ENCODE measurements at regions not wholly inside any gene's neighbourhood (a gene's known extent, or its start where the extent isn't known, plus 50 kb on each side); places are given as distances from the start of the nearest gene placed in this dataset.

DNA sequence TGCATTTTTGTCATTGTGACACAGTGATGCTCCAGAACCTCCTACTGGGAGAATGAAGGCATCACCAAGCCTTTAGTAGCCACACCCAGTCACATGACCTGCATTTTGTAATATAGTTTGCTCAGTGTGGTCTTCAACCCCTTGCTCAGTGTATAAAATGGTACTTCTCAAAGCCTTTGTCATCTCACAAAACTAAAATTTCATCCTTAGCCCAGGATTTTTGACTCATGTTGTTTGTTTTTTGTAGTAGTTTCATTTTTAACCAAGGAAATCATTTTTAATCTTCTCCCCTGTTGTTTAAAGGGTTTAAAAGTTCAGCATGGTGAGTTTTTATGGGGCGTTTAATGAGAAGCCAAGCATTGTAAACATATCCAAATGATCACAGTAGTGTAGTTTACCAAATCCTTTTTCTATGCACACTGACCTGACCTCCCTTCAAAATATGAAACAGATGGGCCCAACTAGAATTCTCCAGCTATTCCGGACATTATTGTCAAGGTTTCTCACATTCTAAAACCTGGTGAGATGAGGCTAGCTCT, 123.5 kb upstream of the IL12A start:
- no peak for TF ChIP-seq POLR2AphosphoS5 (IDR thresholded peaks at IDR 0.05; ENCODE audit: low read depth, low read length)
- TF ChIP-seq, protein P1, sequence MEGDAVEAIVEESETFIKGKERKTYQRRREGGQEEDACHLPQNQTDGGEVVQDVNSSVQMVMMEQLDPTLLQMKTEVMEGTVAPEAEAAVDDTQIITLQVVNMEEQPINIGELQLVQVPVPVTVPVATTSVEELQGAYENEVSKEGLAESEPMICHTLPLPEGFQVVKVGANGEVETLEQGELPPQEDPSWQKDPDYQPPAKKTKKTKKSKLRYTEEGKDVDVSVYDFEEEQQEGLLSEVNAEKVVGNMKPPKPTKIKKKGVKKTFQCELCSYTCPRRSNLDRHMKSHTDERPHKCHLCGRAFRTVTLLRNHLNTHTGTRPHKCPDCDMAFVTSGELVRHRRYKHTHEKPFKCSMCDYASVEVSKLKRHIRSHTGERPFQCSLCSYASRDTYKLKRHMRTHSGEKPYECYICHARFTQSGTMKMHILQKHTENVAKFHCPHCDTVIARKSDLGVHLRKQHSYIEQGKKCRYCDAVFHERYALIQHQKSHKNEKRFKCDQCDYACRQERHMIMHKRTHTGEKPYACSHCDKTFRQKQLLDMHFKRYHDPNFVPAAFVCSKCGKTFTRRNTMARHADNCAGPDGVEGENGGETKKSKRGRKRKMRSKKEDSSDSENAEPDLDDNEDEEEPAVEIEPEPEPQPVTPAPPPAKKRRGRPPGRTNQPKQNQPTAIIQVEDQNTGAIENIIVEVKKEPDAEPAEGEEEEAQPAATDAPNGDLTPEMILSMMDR (IDR thresholded peaks at IDR 0.05 in 2 of 3, conservative IDR thresholded peaks at IDR 0.05 in 1 of 3; ENCODE audit: borderline replicate concordance in 1 of 3, insufficient read depth in 1 of 3, low read depth in 2 of 3, low read length in 2 of 3) = no peak
- TF ChIP-seq POLR2A (IDR thresholded peaks at IDR 0.05; ENCODE audit: borderline replicate concordance, extremely low read depth, insufficient read depth, insufficient read length) = no peak
- no peak for TF ChIP-seq MAX (IDR thresholded peaks at IDR 0.05)
- no peak for TF ChIP-seq EZH2phosphoT487 (IDR thresholded peaks at IDR 0.05; ENCODE audit: borderline replicate concordance)
- TF ChIP-seq ZNF274 (IDR thresholded peaks at IDR 0.05; ENCODE audit: low read depth, low read length) = no peak
- no peak for TF ChIP-seq RAD21 (IDR thresholded peaks at IDR 0.05; ENCODE audit: low read depth)

Data from HCT116 (cell line).